Endothelial cell of hepatic sinusoid (primary cell): ENCODE measurements at regions not wholly inside any gene's neighbourhood (a gene's known extent, or its start where the extent isn't known, plus 50 kb on each side); places are given as distances from the start of the nearest gene placed in this dataset.
"Not testable (repeated sequence)": the region's sequence is repeated elsewhere in the genome, so short reads cannot be mapped to it uniquely, and the experiment has no call there.

ENCODE experiments used
- in situ Hi-C: cut with HindIII; loops from 2 replicates; pipeline ENCODE4 v1.10.0; 2017; ENCODE audit warnings: low sequenced_read_pairs

- in situ Hi-C loops, result no loop called here
These were observed 62.0 kb upstream of the ST3GAL6 start for GRCh38 chr3:98701071-98701675.

GRCh38 chr3:98702166-98702565 is 61.0 kb upstream of the ST3GAL6 start:
- in situ Hi-C loops, result no loop called here

GRCh38 chr3:98705212-98705611 is 57.9 kb upstream of the ST3GAL6 start:
- in situ Hi-C loops, result loop anchor here (5.0 kb wide), 1 partner anchor 92 kb away; no protein-coding TSS in a partner anchor

GRCh38 chr3:98705694-98706093 is 57.4 kb upstream of the ST3GAL6 start:
- in situ Hi-C loops, result loop anchor here (5.0 kb wide), 1 partner anchor 92 kb away; no protein-coding TSS in a partner anchor

- in situ Hi-C loops, result loop anchor here (5.0 kb wide), 1 partner anchor 89 kb away; no protein-coding TSS in a partner anchor
These were observed 54.5 kb upstream of the ST3GAL6 start for GRCh38 chr3:98708681-98709080.

DNA sequence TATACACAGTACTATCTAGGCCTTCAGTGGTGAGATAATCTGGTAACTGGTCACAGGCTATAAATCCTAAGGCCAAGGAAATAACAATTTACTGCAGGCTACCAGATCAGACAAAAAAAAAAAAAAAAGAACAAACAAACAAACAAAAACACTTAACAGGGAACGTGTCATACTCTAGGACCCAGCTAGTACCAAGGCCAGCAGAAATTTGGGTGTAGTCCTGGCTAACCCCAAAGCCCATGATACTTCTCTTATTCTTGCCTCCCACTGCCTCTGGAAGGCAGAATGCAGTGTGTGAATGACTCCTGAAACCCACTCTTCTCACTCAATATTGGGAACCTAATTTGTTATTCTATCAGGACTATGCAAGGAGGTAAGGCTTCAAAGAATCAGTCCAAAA is 53.7 kb upstream of the ST3GAL6 start:
- in situ Hi-C loops, result loop anchor here (5.0 kb wide), 1 partner anchor 88 kb away; no protein-coding TSS in a partner anchor

DNA sequence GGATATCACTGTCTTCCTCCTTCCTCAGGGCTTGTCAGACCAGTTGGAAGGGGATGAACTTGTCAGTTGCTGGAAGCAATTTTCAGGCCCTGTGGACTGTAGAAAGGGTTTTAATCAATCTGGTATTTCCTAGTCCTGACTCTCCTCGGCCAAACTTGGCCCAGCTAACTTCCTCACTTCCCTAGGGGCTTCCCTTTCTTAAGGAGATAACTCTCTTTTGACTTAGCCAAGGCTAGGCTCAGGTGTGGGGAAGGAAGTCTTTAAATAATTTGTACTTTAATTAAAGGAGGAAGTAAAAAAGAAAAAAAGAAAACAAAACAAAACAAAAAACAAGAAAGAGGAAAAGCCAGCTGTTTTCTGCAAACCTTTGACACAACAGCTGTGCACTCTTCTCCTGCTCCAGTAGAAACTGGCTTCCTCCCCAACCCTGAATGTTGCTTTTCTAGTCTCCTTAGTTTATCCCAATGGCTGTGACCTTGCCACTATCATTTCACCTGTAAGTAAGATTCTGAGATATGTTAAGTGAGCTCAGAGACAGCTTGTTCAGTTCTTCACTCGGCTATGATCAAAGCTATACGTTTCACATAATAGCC is 53.0 kb upstream of the ST3GAL6 start:
- in situ Hi-C loops, result no loop called here

DNA sequence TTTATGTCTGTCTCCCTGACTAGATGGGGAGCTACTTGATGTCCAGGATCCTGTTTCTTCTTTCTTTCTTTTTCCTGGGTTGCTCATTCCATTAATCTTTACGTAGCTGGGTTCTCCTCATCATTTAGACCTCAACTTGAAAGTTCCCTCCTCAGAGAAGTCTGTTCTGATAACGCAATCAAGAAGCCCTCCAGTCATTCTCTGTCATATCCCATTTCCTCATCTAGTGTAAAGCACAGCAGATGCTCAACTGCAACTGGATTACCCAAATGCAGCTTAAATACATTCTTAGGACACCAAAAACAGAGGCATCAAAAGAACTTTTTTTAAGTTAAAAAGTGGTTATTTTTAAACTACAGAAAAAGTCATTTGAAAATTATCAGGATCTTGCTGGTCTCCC is 51.7 kb upstream of the ST3GAL6 start:
- in situ Hi-C loops, result no loop called here

DNA sequence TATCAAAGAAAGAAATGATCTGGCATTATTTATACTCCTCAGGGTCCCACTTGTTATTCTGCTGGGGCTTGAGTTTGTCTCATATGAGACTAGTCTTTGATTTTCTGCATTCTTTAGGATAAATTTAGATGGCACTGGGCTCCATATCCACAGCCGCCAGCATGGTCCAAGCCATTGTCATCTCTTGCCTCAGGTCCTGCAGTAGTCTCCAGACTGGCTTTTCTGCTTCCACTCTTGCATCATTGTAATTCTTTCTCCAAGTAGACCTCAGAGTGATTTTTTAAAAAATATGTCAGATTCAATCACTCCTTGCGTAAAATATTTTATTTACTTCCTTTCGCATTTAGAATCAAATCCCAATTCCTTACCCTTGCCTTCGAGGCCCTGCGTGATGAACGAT is 50.4 kb upstream of the ST3GAL6 start:
- in situ Hi-C loops, result no loop called here

- in situ Hi-C loops, result not testable (repeated sequence)
These were observed 49.8 kb upstream of the ST3GAL6 start for GRCh38 chr3:98713332-98713731.
